H1 (cell line): ENCODE measurements at regions not wholly inside any gene's neighbourhood (a gene's known extent, or its start where the extent isn't known, plus 50 kb on each side); places are given as distances from the start of the nearest gene placed in this dataset.

ENCODE experiments used
- CTCF ChIA-PET: fragments of 300-600 bp; sonication (Branson Sonifier 250); formaldehyde crosslinking; loops from one replicate; lab custom pipeline; 2021; ENCODE audit not compliant: partially characterized antibody; lab: Charles Lee
- POLR2A ChIA-PET: fragments of 300-600 bp; sonication (Branson Sonifier 250); formaldehyde crosslinking; loops from one replicate; lab custom pipeline; 2021; ENCODE audit warnings: inconsistent platforms; ENCODE audit not compliant: partially characterized antibody; lab: Charles Lee
- DNase-seq, 2 experiments: peaks; one replicate each; pipeline versions ENCODE4 v3.0.0 to v3.0.0-alpha.2; 2010 to 2022; ENCODE audit warnings: low spot score in 2 of 2, low read depth in 1 of 2, mixed read lengths in 1 of 2
- FAIRE-seq: peaks from 2 replicates; lab custom pipeline; 2011; peaks lifted over from hg19 to GRCh38; lab: Jason Lieb, UNC
- H2AFZ ChIP-seq: 2 replicates; pipeline ENCODE4 v1.8.1; 2012; ENCODE audit warnings: low read length, inconsistent platforms
- H2AK5ac ChIP-seq: 2 replicates; pipeline ENCODE4 v1.6.1; 2013; ENCODE audit warnings: low read depth, low read length
- H2BK120ac ChIP-seq: replicated peaks from 2 replicates; pipeline ENCODE3; 2013; ENCODE audit warnings: low read depth, low read length, inconsistent platforms
- H2BK12ac ChIP-seq: 2 replicates; pipeline ENCODE4 v1.6.1; 2013; ENCODE audit warnings: low read depth, low read length
- H2BK15ac ChIP-seq: 2 replicates; pipeline ENCODE4 v1.6.1; 2013; ENCODE audit warnings: low read length
- H2BK20ac ChIP-seq: 2 replicates; pipeline ENCODE4 v1.6.1; 2013; ENCODE audit warnings: low read length
- H2BK5ac ChIP-seq: 2 replicates; pipeline ENCODE4 v1.6.1; 2013; ENCODE audit warnings: low read depth, low read length
- H3K14ac ChIP-seq: 2 replicates; pipeline ENCODE4 v1.6.1; 2013; ENCODE audit warnings: inconsistent platforms; ENCODE audit not compliant: insufficient read length
- H3K18ac ChIP-seq: 2 replicates; pipeline ENCODE4 v1.6.1; 2013; ENCODE audit warnings: low read length; ENCODE audit errors: extremely low read depth
- H3K23ac ChIP-seq: 2 replicates; pipeline ENCODE4 v1.6.1; 2013; ENCODE audit warnings: inconsistent platforms; ENCODE audit not compliant: insufficient read length
- H3K23me2 ChIP-seq: 2 replicates; pipeline ENCODE4 v1.6.1; 2013; ENCODE audit warnings: low read depth, low read length
- H3K27ac ChIP-seq: 2 replicates; pipeline ENCODE4 v1.6.1; 2011; ENCODE audit warnings: low read depth, low read length, inconsistent platforms
- H3K27me3 ChIP-seq, 4 experiments: replicated peaks in 1 of 4; 1 replicate in 1 of 4; 2 replicates in 3 of 4; pipeline versions ENCODE4 v1.6.1 to v1.8.1; 2011 to 2013; ENCODE audit warnings: low read length in 3 of 4, mild to moderate bottlenecking in 3 of 4, inconsistent platforms in 2 of 4, mixed read lengths in 2 of 4, moderate library complexity in 1 of 4; ENCODE audit not compliant: control insufficient read depth in 3 of 4, insufficient read depth in 3 of 4; ENCODE audit errors: extremely low read depth in 1 of 4
- H3K36me3 ChIP-seq, 4 experiments: 2 replicates each; pipeline versions ENCODE4 v1.6.1 to v1.8.1; 2011 to 2013; ENCODE audit warnings: mild to moderate bottlenecking in 4 of 4, low read length in 3 of 4, moderate library complexity in 2 of 4, control low read depth in 1 of 4, inconsistent platforms in 1 of 4; ENCODE audit not compliant: insufficient read depth in 4 of 4, control insufficient read depth in 2 of 4
- H3K4ac ChIP-seq: replicated peaks from 2 replicates; pipeline ENCODE3; 2013; ENCODE audit warnings: low read length, low read depth, mixed read lengths, inconsistent platforms; ENCODE audit not compliant: insufficient read length
- H3K4me1 ChIP-seq, 4 experiments: replicated peaks in 1 of 4; 1 replicate in 1 of 4; 2 replicates in 3 of 4; pipeline versions ENCODE4 v1.6.1 to v1.8.1; 2011 to 2013; ENCODE audit warnings: low read length in 3 of 4, inconsistent platforms in 2 of 4, mixed read lengths in 1 of 4; ENCODE audit not compliant: insufficient read depth in 4 of 4, control insufficient read depth in 3 of 4
- H3K4me2 ChIP-seq, 2 experiments: 2 replicates each; pipeline versions ENCODE4 v1.6.1 to v1.8.1; 2011 to 2013; ENCODE audit warnings: low read depth in 2 of 2, low read length in 2 of 2, control low read depth in 1 of 2, inconsistent platforms in 1 of 2, mild to moderate bottlenecking in 1 of 2; ENCODE audit not compliant: insufficient read depth in 1 of 2
- H3K4me3 ChIP-seq, 4 experiments: fragments of 200-600, 300-600 bp in 1 of 4; sonication (generic), shearing (Covaris generic), sonication (Bioruptor Twin) in 1 of 4; 2 replicates each; pipeline versions ENCODE4 v1.5.1 to v1.8.1; 2011 to 2016; ENCODE audit warnings: low read length in 4 of 4, low read depth in 3 of 4, control low read depth in 2 of 4, inconsistent platforms in 2 of 4, mild to moderate bottlenecking in 2 of 4, mixed read lengths in 1 of 4, moderate library complexity in 1 of 4; ENCODE audit not compliant: insufficient read depth in 2 of 4; ENCODE audit errors: extremely low read depth in 1 of 4
- H3K56ac ChIP-seq: replicated peaks from 2 replicates; pipeline ENCODE3; 2013; ENCODE audit warnings: low read depth, mild to moderate bottlenecking, mixed read lengths, low read length, inconsistent platforms; ENCODE audit not compliant: insufficient read length
- H3K79me1 ChIP-seq: 2 replicates; pipeline ENCODE4 v1.6.1; 2013; ENCODE audit warnings: low read depth, low read length, control low read depth
- H3K79me2 ChIP-seq, 2 experiments: 2 replicates each; pipeline versions ENCODE4 v1.6.1 to v1.8.1; 2012 to 2013; ENCODE audit warnings: low read length in 2 of 2, mild to moderate bottlenecking in 2 of 2, inconsistent platforms in 1 of 2; ENCODE audit not compliant: insufficient read depth in 2 of 2, control insufficient read depth in 1 of 2
- H3K9ac ChIP-seq, 4 experiments: replicated peaks in 1 of 4; 1 replicate in 1 of 4; 2 replicates in 3 of 4; pipeline versions ENCODE4 v1.6.1 to v1.8.1; 2011 to 2013; ENCODE audit warnings: low read depth in 3 of 4, low read length in 3 of 4, control low read depth in 2 of 4, mild to moderate bottlenecking in 2 of 4, moderate library complexity in 2 of 4, inconsistent platforms in 1 of 4; ENCODE audit errors: extremely low read depth in 1 of 4
- H3K9me3 ChIP-seq, 2 experiments: 2 replicates each; pipeline versions ENCODE4 v1.6.1 to v1.8.1; 2012 to 2013; ENCODE audit warnings: mild to moderate bottlenecking in 2 of 2, moderate library complexity in 2 of 2, control low read depth in 1 of 2, inconsistent platforms in 1 of 2, low read depth in 1 of 2, low read length in 1 of 2, mixed read lengths in 1 of 2; ENCODE audit not compliant: insufficient read depth in 2 of 2
- H4K20me1 ChIP-seq, 2 experiments: replicated peaks in 1 of 2; 2 replicates each; pipeline versions ENCODE3 to v1.8.1; 2011 to 2013; ENCODE audit warnings: inconsistent platforms in 2 of 2, low read length in 2 of 2, mild to moderate bottlenecking in 1 of 2; ENCODE audit not compliant: insufficient read depth in 2 of 2, control insufficient read depth in 1 of 2
- H4K5ac ChIP-seq: 2 replicates; pipeline ENCODE4 v1.6.1; 2013; ENCODE audit warnings: low read length, low read depth, mixed read lengths, inconsistent platforms; ENCODE audit not compliant: insufficient read length
- H4K8ac ChIP-seq: 2 replicates; pipeline ENCODE4 v1.8.0; 2013; ENCODE audit warnings: mild to moderate bottlenecking, moderate library complexity, low read length, inconsistent platforms; ENCODE audit not compliant: insufficient read depth; ENCODE audit errors: extremely low read depth
- H4K91ac ChIP-seq: replicated peaks from 2 replicates; pipeline ENCODE3; 2013; ENCODE audit warnings: low read length, mixed read lengths, inconsistent platforms; ENCODE audit not compliant: insufficient read length
- GABPA ChIP-seq: IDR thresholded peaks from 2 replicates; pipeline ENCODE4 v1.6.1; 2011; ENCODE audit warnings: mild to moderate bottlenecking, low read length, moderate library complexity, borderline replicate concordance; ENCODE audit not compliant: insufficient read depth
- PHF8 ChIP-seq: fragments of 200-600 bp; sonication (generic); conservative IDR thresholded peaks from 2 replicates; pipeline ENCODE4 v1.7.1; 2012; ENCODE audit warnings: low read depth, mild to moderate bottlenecking, inconsistent platforms, low read length, moderate library complexity
- RAD21 ChIP-seq, 2 experiments: IDR thresholded peaks in 1 of 2; conservative IDR thresholded peaks in 1 of 2; 2 replicates each; pipeline ENCODE4 v1.6.1; 2011; ENCODE audit warnings: low read depth in 2 of 2, low read length in 2 of 2, improper control_type of control experiment in 1 of 2, inconsistent platforms in 1 of 2, mild to moderate bottlenecking in 1 of 2, moderate library complexity in 1 of 2
- WGBS, 2 experiments: shearing (Covaris generic) in 1 of 2; methylation state at CpG; one replicate each; pipeline versions ENCODE4 v1.1.6 to v1.1.7; 2013 to 2015; ENCODE audit warnings: low lambda C conversion rate in 2 of 2, mixed read lengths in 2 of 2, inconsistent platforms in 1 of 2, low coverage in 1 of 2, missing lambda C conversion rate in 1 of 2; ENCODE audit not compliant: insufficient replicate concordance in 2 of 2, insufficient coverage in 1 of 2, insufficient read length in 1 of 2; ENCODE audit errors: extremely low coverage in 1 of 2, missing lambda C conversion rate in 1 of 2; 5-methylcytosine and 5-hydroxymethylcytosine counted together

GRCh38 chr15:85932391-85932790 is 137.7 kb upstream of the KLHL25 start:
- H3K9me3 ChIP-seq = 0 out of 4 replicates have a peak, but pooled peaks cover 0 to 3% of the 10 kb centered on the region in 2 experiments
- TF ChIP-seq RAD21 (IDR thresholded peaks at IDR 0.05 in 1 of 2, conservative IDR thresholded peaks at IDR 0.05 in 1 of 2; ENCODE audit: low read depth in 2 of 2, low read length in 2 of 2) (no peak), PHF8 (no peak), GABPA (no peak)
- H4K8ac ChIP-seq = no peak overlapping the region
- H3K4me2 ChIP-seq = no peak overlapping the region
- POLR2A ChIA-PET = no interaction called here
- H2AK5ac ChIP-seq = no peak overlapping the region
- H3K27me3 ChIP-seq = no peaks in the 10 kb centered on the region; a peak in 1 of 7 replicates
- H3K14ac ChIP-seq = no peak overlapping the region
- no peaks in the 10 kb centered on the region for H4K20me1 ChIP-seq
- H3K36me3 ChIP-seq = no peaks in the 10 kb centered on the region
- no peak overlapping the region for H2AFZ ChIP-seq
- no peak overlapping the region for H3K18ac ChIP-seq
- H3K27ac ChIP-seq = no peak overlapping the region
- no peak overlapping the region for H2BK120ac ChIP-seq
- H2BK15ac ChIP-seq = no peak overlapping the region
- no peak overlapping the region for H3K23ac ChIP-seq
- no peak overlapping the region for H2BK5ac ChIP-seq
- WGBS, 2 experiments = 89% methylated on average over 1 of the region's 1 CpG; no CpG with 5 or more reads in 1 of the 2 experiments
- CTCF ChIA-PET = interaction anchor here (0.6 to 1.2 kb wide), 4 partner anchors 74 to 1203 kb away, joined by 3 to 4 read pairs (median 3); no protein-coding TSS in a partner anchor
- no peak for FAIRE-seq
- no peak overlapping the region for H3K9ac ChIP-seq
- no peak overlapping the region for H4K91ac ChIP-seq
- H4K5ac ChIP-seq = no peak overlapping the region
- H2BK12ac ChIP-seq = no peak overlapping the region
- H3K79me1 ChIP-seq = no peaks in the 10 kb centered on the region
- DNase-seq = no peak
- no peak overlapping the region for H3K4me3 ChIP-seq
- H3K4ac ChIP-seq = no peak overlapping the region
- H3K56ac ChIP-seq = no peak overlapping the region
- H3K23me2 ChIP-seq = peaks cover 1% of the 10 kb centered on the region; the same call in 1 of the 2 replicates
- no peaks in the 10 kb centered on the region for H3K79me2 ChIP-seq
- H3K4me1 ChIP-seq = no peaks in the 10 kb centered on the region
- no peak overlapping the region for H2BK20ac ChIP-seq
